SH-SY5Y (cell line): ENCODE measurements at regions not wholly inside any gene's neighbourhood (a gene's known extent, or its start where the extent isn't known, plus 50 kb on each side); places are given as distances from the start of the nearest gene placed in this dataset.

Experiments
- GATA2 ChIP-seq: IDR thresholded peaks from 2 replicates; pipeline ENCODE4 v1.6.1; 2011; ENCODE audit warnings: mild to moderate bottlenecking, low read depth, low read length
- GATA3 ChIP-seq: IDR thresholded peaks from 2 replicates; pipeline ENCODE4 v1.6.1; 2011; ENCODE audit warnings: low read depth, mild to moderate bottlenecking, low read length, moderate library complexity

- TF ChIP-seq GATA3: no peak
- no peak for TF ChIP-seq GATA2
These were observed 145.2 kb downstream of the HERPUD2 start for GRCh38 chr7:35549781-35550180.

- TF ChIP-seq GATA3 (no peak), GATA2 (no peak)
These were observed 146.6 kb downstream of the HERPUD2 start for GRCh38 chr7:35548291-35548690.

- no peak for TF ChIP-seq GATA3
- TF ChIP-seq GATA2: no peak
These were observed 148.1 kb downstream of the HERPUD2 start for GRCh38 chr7:35546691-35547429.

GRCh38 chr7:35545831-35546230, 149.1 kb downstream of the HERPUD2 start:
- TF ChIP-seq GATA2: no peak
- no peak for TF ChIP-seq GATA3

- no peak for TF ChIP-seq GATA2
- TF ChIP-seq GATA3: no peak
These were observed 150.8 kb downstream of the HERPUD2 start for GRCh38 chr7:35544028-35544742.

- TF ChIP-seq GATA3: no peak
- TF ChIP-seq GATA2: no peak
These were observed 157.6 kb downstream of the HERPUD2 start for GRCh38 chr7:35537067-35538023.

GRCh38 chr7:35536396-35536826, 158.5 kb downstream of the HERPUD2 start:
- TF ChIP-seq GATA2: no peak
- no peak for TF ChIP-seq GATA3

GRCh38 chr7:35533902-35534301, 161.0 kb downstream of the HERPUD2 start:
- no peak for TF ChIP-seq GATA3
- TF ChIP-seq GATA2: no peak

GRCh38 chr7:35530124-35531109, 164.5 kb downstream of the HERPUD2 start:
- TF ChIP-seq GATA2: no peak
- no peak for TF ChIP-seq GATA3

- TF ChIP-seq GATA3 (no peak), GATA2 (no peak)
These were observed 165.2 kb downstream of the HERPUD2 start for GRCh38 chr7:35529713-35530112.

- TF ChIP-seq GATA3: no peak
- TF ChIP-seq GATA2: no peak
These were observed 166.5 kb downstream of the HERPUD2 start for GRCh38 chr7:35528381-35528977.

- no peak for TF ChIP-seq GATA3
- TF ChIP-seq GATA2: no peak
These were observed 168.3 kb downstream of the HERPUD2 start for GRCh38 chr7:35526645-35527044.

GRCh38 chr7:35524112-35524804, 170.7 kb downstream of the HERPUD2 start:
- TF ChIP-seq GATA3 (no peak), GATA2 (no peak)
